Fibroblast of the aortic adventitia (primary cell): ENCODE measurements at regions not wholly inside any gene's neighbourhood (a gene's known extent, or its start where the extent isn't known, plus 50 kb on each side); places are given as distances from the start of the nearest gene placed in this dataset.

Experiments used
- DNase-seq: peaks from one replicate; pipeline ENCODE4 v3.0.0-alpha.2; 2010; ENCODE audit warnings: low read depth
- H3K4me3 ChIP-seq: 2 replicates; pipeline ENCODE4 v1.5.1; 2011; ENCODE audit warnings: low read depth, mild to moderate bottlenecking, control low read depth, low read length, moderate library complexity
- TF ChIP-seq, protein P1 (sequence below): IDR thresholded peaks from 2 replicates; pipeline ENCODE4 v1.5.1; 2011; ENCODE audit warnings: mild to moderate bottlenecking, low read length, control low read depth, inconsistent platforms; ENCODE audit not compliant: insufficient read depth

DNA sequence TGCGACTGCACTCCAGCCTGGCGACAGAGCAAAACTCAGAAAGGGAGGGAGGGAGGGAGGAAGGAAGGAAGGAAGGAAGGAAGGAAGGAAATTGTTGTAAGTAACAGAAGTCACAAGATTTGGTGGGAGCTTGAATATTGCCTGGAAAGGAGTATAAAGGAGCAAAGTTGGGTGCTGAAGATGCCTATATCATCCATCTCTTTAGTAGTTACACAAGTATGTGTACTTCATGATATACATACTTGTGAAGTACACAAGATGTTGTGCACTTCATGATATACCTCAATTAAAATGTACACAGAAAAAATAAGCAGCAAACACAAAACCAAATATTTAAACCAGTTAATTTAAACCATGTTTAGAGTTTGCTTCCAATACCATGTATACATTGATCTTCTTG lies 1223.8 kb downstream of the SORCS3 start:
- no peak overlapping the region for H3K4me3 ChIP-seq
- TF ChIP-seq, protein P1, sequence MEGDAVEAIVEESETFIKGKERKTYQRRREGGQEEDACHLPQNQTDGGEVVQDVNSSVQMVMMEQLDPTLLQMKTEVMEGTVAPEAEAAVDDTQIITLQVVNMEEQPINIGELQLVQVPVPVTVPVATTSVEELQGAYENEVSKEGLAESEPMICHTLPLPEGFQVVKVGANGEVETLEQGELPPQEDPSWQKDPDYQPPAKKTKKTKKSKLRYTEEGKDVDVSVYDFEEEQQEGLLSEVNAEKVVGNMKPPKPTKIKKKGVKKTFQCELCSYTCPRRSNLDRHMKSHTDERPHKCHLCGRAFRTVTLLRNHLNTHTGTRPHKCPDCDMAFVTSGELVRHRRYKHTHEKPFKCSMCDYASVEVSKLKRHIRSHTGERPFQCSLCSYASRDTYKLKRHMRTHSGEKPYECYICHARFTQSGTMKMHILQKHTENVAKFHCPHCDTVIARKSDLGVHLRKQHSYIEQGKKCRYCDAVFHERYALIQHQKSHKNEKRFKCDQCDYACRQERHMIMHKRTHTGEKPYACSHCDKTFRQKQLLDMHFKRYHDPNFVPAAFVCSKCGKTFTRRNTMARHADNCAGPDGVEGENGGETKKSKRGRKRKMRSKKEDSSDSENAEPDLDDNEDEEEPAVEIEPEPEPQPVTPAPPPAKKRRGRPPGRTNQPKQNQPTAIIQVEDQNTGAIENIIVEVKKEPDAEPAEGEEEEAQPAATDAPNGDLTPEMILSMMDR = no peak
- no peak for DNase-seq

DNA sequence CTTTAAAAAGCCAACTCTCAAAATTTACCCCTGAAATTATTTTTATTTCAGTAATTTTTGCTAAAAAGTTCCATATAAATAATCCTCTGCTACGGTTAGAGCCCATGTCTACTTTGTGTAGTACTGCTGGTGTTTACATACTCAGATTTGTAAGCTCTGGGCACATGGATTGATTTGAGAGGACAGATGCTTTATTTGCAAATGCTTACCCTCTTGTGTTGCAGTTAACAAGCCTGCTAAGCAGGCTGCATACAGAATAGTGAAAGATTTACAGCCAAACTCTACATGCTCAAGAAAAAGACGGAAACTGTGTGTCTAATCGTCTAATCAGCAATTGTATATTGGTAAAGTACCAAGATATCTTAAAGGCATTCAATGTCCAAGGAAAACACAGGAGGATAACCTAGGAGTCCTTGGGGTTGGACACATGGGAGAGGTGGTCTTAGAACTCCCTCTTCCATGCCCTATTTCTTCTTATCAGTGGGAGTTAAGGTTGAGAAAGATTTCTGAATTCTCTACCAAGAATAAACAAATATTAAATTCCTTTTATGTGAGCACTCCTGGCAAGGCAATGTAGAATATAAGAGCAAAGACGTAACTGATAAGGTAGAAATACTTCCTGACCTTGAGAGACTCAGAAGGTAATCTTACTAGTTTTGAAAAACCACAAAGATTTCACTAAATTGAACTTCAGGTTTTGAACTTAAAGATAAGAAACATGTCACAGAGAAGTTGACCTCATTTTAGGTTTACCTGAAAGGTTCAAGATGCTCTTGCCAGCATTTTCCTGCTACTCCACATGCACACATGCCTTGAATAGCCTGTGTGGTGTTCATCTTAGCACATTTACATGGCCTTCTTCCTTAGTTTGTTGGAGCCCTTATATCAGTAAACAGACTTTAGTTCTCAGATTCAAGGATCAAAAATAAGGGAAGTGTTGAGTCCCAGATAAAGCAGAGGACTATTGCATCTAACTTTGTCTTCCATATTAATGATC lies 1216.5 kb downstream of the SORCS3 start:
- no peak for DNase-seq
- TF ChIP-seq, protein P1 = no peak
- H3K4me3 ChIP-seq = no peak overlapping the region

DNA sequence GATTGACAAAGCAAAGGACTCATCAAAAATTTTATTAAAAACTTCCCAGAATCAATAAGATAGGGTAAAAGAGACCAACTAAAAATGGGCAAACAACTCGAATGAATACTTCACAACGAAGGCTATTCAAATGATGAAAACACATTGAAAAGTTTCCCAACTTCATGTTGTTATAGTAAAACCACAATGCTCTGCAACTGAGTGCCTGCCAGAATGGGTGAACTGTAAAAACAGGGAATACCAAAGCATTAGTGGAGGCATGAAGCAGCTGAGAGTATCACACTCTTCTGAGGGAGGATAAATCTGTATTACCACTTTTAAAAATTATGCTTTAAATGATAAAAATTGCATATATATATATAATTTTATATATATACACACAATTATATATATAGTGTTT lies 1214.7 kb downstream of the SORCS3 start:
- no peak for DNase-seq
- no peak overlapping the region for H3K4me3 ChIP-seq
- TF ChIP-seq, protein P1 = no peak

DNA sequence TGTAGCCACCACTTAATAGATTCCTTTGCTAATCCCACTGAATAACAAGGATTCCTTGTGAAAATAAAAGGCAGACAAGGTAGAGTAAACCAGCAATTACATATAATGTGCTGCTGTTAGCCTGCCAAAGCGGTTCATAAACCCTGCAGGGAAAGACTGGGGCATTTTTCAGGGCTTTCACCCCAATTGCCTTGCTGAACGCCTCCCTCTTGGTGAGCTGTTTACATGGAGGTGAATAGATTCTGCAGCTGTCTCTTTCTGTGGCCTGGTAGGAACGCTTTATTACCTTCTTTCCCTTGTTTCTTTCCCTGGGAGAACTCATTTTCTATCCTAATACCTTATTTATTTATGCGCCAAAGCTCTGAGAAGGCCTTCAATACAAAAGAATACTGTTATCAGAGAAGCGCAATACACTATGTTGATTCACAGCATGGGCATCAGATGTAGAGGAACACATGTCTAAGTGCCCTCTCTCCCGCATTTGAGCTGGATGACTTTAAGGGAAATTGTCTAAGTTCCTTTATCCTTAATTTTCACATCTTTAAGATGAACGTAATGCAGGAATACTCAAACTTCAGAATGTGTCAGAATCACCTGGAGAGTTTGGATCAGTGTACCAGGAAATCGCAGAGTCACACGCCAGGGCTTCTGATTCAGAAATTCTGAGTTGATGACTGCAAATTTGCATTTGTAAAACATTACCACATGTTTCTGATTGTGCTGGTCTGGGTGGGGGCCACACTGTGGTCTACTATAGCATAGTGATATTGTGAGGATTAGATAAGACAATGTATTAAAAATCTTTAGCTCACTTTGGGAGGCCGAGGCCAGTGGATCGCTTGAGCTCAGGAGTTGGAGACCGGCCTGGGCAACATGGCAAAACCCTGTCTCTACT lies 1203.8 kb downstream of the SORCS3 start:
- TF ChIP-seq, protein P1 = no peak
- H3K4me3 ChIP-seq = no peak overlapping the region
- DNase-seq = no peak

DNA sequence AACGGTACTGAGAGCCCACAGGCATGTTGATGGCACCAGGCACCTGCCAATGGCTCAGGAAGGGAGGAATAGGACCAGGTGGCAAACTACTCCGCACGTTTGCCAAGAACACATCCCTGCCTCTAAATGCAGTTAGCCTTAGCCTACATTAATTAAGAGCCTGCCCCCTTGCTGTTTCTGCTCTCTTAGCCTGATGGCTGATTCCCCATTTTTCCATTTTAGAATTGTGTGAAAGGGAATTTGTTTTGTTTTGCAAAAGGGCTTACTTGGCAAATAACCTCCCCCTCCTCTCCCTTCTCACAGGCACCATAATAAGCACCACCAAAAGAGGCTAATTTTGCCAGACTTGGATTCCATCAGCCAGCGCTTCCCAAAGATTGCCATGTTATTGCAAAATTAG lies 1203.2 kb downstream of the SORCS3 start:
- DNase-seq = no peak
- H3K4me3 ChIP-seq = no peak overlapping the region
- TF ChIP-seq, protein P1 = no peak

DNA sequence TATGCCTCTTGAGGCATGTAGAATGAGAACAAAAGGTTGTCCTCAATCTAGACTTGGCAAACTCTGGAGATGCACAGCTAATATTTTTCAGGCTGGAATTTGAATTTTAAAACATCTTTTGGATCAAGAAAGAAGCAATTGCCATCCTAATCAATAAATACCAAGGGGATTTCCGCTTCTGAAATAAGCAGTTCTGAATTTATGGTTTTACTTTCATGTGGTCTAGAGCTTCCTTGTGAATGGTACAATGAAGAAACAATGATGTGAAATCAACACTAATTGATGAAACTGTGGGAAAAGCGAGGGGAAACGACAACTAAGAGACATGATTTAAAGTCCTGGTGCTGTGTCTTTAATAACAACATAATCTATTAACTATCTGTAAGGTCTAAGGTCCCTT lies 1202.7 kb downstream of the SORCS3 start:
- no peak overlapping the region for H3K4me3 ChIP-seq
- DNase-seq = no peak
- TF ChIP-seq, protein P1 = no peak
